Skeletal muscle satellite cell (primary cell): ENCODE measurements at regions not wholly inside any gene's neighbourhood (a gene's known extent, or its start where the extent isn't known, plus 50 kb on each side); places are given as distances from the start of the nearest gene placed in this dataset.

ENCODE experiments used
- H3K27me3 ChIP-seq: 2 replicates; pipeline ENCODE4 v1.7.0; 2013; ENCODE audit warnings: low read length; ENCODE audit not compliant: control insufficient read depth, insufficient read depth
- H3K36me3 ChIP-seq: 2 replicates; pipeline ENCODE4 v1.7.0; 2013; ENCODE audit warnings: mild to moderate bottlenecking, control low read depth, low read length; ENCODE audit not compliant: insufficient read depth
- H3K4me1 ChIP-seq: 2 replicates; pipeline ENCODE4 v1.7.0; 2013; ENCODE audit warnings: low read length; ENCODE audit not compliant: control insufficient read depth, insufficient read depth
- H3K4me2 ChIP-seq: 2 replicates; pipeline ENCODE4 v1.7.0; 2013; ENCODE audit warnings: mild to moderate bottlenecking, low read length
- H3K4me3 ChIP-seq: 2 replicates; pipeline ENCODE4 v1.7.0; 2013; ENCODE audit warnings: low read length
- H3K9ac ChIP-seq: 2 replicates; pipeline ENCODE4 v1.7.0; 2013; ENCODE audit warnings: mild to moderate bottlenecking, low read depth, low read length, moderate library complexity
- H3K9me3 ChIP-seq: replicated peaks from 2 replicates; pipeline ENCODE4 v1.7.0; 2013; ENCODE audit warnings: mild to moderate bottlenecking, control low read depth, low read length

DNA sequence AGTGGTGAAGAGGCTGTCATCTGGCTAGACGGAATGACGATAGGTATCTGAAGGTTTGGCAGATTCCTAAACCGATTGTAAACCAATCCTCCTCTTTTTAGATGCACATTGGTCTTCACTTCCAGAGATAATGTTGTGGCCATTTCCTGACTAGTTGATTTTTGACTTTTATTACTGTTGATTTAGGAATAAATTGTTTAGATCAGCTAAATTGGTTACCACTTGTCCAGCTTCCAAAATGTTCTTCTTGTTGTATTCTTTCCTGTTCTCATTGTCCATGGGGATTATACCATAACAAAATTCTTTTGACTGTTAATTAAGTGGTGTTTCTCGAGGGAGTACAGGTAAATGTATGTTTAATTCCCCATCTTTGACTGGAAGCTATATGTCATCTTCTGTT is 119.7 kb downstream of the MACROH2A1 start:
- no peaks in the 10 kb centered on the region for H3K9me3 ChIP-seq
- no peaks in the 10 kb centered on the region for H3K4me1 ChIP-seq
- no peaks in the 10 kb centered on the region for H3K36me3 ChIP-seq
- no peak overlapping the region for H3K4me3 ChIP-seq
- no peak overlapping the region for H3K9ac ChIP-seq
- H3K4me2 ChIP-seq = no peak overlapping the region
- H3K27me3 ChIP-seq = peaks cover 6% of the 10 kb centered on the region

DNA sequence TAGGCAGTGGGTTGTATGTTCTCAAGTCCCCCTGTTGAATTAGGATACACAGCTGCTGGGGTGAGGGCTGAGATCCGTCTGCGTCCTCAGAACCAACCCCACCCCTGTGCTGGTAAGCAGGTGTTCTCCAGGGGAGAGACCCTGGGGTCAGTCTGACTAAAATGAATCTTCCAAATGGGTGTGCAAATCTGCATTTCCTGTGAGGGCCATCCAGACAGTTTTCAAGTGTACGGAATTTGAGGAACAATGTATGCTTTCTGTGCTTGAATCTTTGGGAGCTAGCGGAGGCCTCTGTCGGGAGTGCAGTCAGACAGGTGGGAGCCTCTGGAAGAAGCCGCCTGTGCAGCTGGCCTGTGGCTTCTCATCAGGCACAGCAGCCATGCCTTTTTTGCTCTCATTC is 122.9 kb downstream of the MACROH2A1 start:
- Histone ChIP-seq H3K4me1 (peaks cover 13% of the 10 kb centered on the region), H3K4me3 (no peak overlapping the region), H3K27me3 (no peaks in the 10 kb centered on the region), H3K9me3 (no peaks in the 10 kb centered on the region), H3K9ac (no peak overlapping the region), H3K4me2 (no peak overlapping the region), H3K36me3 (no peaks in the 10 kb centered on the region)

DNA sequence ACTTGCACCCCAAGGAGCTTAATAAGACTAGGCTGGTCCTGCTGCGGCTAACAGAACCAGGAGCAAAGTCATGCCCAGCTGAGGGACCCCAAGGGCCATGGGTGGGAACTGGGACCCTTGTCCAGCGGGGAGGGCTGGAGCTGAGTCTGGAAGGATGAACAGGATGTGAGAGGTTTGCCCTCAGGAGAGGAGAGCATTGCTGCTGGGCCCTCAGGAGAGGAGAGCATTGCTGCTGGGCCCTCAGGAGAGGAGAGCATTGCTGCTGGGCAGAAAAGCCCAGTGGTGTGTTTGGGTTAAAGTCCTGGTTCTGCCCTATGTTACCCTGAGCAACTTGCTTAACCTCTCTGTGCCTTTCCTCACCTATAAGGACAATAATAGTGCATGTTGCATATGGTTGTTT is 125.8 kb downstream of the MACROH2A1 start:
- H3K4me2 ChIP-seq = no peak overlapping the region
- H3K9me3 ChIP-seq = no peaks in the 10 kb centered on the region
- H3K4me1 ChIP-seq = peaks cover 33% of the 10 kb centered on the region
- no peaks in the 10 kb centered on the region for H3K36me3 ChIP-seq
- H3K9ac ChIP-seq = no peak overlapping the region
- no peak overlapping the region for H3K4me3 ChIP-seq
- H3K27me3 ChIP-seq = no peaks in the 10 kb centered on the region

DNA sequence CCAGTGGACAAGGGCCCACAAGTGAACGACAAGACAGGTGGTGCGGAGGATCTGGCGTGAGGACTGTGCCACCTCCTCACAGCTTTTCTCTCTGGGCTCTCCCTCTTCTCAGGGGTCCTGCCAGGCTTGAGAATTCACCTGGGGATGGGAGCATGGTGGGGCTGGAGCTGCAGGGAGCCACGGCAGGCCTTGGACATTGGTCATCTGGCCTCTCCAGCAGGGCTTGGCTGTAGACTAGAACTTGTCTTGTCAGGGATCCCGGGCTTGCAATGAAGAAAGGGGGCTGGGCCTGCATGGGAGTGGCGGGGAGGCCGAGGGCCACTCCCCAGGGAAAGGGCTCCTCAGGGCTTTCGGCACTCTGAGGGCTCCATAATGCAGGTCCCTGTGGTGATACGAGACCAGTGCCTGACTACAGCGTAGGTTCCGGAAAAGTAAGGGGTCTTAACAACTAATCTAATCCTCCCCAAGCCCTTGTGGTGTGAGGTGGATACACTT is 126.7 kb downstream of the MACROH2A1 start:
- H3K9ac ChIP-seq = no peak overlapping the region
- H3K27me3 ChIP-seq = no peaks in the 10 kb centered on the region
- H3K9me3 ChIP-seq = no peaks in the 10 kb centered on the region
- no peaks in the 10 kb centered on the region for H3K36me3 ChIP-seq
- peaks cover 34% of the 10 kb centered on the region for H3K4me1 ChIP-seq
- no peak overlapping the region for H3K4me2 ChIP-seq
- no peak overlapping the region for H3K4me3 ChIP-seq

DNA sequence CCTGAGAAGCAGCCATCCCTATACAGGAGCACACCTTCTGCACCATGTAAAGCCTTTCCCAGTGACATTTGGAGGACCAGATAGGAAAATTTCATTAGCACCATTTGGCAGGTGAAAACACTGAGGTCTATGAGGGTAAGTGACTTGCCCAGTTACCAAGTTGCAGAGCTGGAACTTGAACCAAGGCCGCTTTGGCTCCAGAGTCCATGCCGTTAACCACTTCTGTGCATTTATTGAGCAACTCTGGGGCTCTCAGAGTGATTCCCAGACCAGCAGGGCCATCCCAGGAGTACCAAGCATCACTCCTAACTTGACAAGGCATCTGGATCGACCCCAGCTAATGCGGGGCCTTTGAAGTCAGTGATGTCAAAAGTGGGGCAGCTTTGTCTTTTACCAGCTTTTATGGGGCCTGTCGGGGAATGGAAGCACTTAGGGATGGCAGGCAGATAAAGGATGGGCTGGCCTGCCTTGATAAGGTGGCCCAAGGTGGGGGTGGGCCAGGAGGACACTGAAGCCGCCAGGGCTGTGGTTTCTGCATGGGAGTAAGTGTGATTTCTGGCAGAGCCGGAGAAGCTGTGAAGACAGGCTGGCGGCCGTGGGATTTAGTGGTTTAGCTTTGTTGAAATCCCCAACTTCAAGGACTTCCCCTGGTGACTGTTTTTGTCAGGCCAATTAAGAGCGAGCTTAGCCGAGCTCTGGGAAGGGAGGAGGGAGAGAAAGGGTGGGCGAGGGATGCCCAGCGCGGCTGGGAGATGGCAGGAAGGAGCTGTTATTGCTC is 127.3 kb downstream of the MACROH2A1 start:
- H3K9ac ChIP-seq = no peak overlapping the region
- peaks cover 40% of the 10 kb centered on the region for H3K4me1 ChIP-seq
- no peak overlapping the region for H3K4me3 ChIP-seq
- H3K27me3 ChIP-seq = no peaks in the 10 kb centered on the region
- no peaks in the 10 kb centered on the region for H3K9me3 ChIP-seq
- no peaks in the 10 kb centered on the region for H3K36me3 ChIP-seq
- no peak overlapping the region for H3K4me2 ChIP-seq

DNA sequence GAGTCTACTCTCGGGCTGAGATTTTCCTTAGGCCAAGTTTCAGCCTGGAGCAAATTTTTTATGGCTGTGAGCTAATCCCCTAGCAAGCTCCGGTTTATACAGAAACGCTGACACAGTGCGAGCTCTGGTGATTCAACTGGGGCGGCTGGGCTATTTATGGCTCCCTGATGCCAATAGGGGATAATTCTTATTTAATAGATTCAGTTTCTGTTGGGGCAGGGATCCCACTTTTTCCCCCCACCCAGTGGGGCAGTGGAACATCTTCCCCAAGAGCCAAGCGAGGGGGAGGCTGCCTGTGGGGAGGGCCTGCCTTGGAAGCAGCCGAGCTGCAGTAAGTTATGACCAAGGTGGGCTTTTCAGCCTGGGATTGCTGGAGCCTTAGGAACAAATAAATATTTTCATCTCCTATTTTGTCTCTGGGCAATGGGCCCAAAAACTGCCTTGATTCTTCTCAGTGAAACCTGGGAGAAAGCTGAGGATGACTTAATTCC is 129.1 kb downstream of the MACROH2A1 start:
- no peaks in the 10 kb centered on the region for H3K9me3 ChIP-seq
- peak overlapping the region; percentile 69 for H3K4me2 ChIP-seq
- H3K36me3 ChIP-seq = no peaks in the 10 kb centered on the region
- H3K4me3 ChIP-seq = no peak overlapping the region
- H3K27me3 ChIP-seq = no peaks in the 10 kb centered on the region
- peak overlapping the region; percentile 86 for H3K9ac ChIP-seq
- peaks cover 40% of the 10 kb centered on the region for H3K4me1 ChIP-seq

DNA sequence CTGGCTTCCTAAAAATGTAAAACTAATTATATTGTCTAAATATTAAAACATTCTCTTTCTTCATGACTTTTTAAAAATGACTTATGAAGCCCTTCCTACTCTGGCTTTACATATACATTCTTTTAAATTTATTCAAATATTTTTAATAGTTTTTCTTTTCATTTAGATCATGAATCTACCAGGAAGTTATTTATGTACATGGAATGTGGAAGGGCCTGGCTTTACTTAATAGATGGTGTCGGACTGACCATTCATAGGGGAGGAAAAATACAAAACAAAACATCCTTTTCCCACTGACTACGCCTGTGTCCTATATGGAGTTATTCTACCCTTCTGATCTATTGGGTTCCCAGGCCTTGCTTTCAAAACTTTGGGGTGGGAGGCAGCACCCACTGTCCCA is 129.8 kb downstream of the MACROH2A1 start:
- H3K9ac ChIP-seq = peak overlapping the region; percentile 86
- no peaks in the 10 kb centered on the region for H3K9me3 ChIP-seq
- H3K4me2 ChIP-seq = peak overlapping the region; percentile 69
- peaks cover 40% of the 10 kb centered on the region for H3K4me1 ChIP-seq
- H3K27me3 ChIP-seq = no peaks in the 10 kb centered on the region
- no peaks in the 10 kb centered on the region for H3K36me3 ChIP-seq
- peak overlapping the region; percentile 18 for H3K4me3 ChIP-seq

DNA sequence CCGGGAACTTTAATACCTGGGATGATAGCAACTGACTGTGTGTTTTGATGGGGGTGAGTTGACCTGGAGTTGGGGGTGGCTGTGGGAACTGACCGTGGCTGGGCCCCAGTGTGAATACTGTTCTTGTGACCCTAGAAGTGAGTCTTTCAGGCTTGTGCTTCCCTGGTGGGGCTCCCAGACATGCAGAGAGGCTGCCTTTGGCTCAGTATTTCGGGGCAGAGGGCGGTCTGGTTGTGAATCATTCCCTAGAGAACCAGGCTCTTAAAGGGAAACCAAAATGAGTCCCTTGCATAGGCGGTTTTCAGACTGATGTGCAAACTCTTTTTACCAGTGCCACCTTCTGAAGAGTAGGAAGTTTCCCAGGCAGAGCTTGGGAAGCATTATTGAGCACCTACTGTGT is 132.1 kb downstream of the MACROH2A1 start:
- Histone ChIP-seq H3K36me3 (no peaks in the 10 kb centered on the region), H3K4me1 (peaks cover 35% of the 10 kb centered on the region), H3K4me2 (no peak overlapping the region), H3K27me3 (no peaks in the 10 kb centered on the region), H3K9me3 (no peaks in the 10 kb centered on the region), H3K4me3 (no peak overlapping the region), H3K9ac (no peak overlapping the region)

DNA sequence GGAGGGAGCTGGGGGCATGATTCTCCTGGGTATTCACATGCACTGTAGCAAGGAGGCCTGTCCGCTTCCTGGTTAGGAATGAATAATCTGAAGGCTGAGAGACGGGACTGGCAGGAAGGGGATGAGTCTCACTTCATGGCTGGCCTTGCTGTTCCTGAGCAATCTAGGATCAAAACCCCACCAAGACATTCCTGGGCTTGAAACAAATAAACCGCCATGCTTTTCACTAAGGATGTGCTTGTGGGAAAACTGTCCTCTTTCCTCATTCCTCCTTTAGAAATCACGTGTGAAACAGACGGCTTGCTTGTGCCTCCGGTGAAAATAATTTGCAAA is 132.8 kb downstream of the MACROH2A1 start:
- no peak overlapping the region for H3K9ac ChIP-seq
- no peaks in the 10 kb centered on the region for H3K27me3 ChIP-seq

DNA sequence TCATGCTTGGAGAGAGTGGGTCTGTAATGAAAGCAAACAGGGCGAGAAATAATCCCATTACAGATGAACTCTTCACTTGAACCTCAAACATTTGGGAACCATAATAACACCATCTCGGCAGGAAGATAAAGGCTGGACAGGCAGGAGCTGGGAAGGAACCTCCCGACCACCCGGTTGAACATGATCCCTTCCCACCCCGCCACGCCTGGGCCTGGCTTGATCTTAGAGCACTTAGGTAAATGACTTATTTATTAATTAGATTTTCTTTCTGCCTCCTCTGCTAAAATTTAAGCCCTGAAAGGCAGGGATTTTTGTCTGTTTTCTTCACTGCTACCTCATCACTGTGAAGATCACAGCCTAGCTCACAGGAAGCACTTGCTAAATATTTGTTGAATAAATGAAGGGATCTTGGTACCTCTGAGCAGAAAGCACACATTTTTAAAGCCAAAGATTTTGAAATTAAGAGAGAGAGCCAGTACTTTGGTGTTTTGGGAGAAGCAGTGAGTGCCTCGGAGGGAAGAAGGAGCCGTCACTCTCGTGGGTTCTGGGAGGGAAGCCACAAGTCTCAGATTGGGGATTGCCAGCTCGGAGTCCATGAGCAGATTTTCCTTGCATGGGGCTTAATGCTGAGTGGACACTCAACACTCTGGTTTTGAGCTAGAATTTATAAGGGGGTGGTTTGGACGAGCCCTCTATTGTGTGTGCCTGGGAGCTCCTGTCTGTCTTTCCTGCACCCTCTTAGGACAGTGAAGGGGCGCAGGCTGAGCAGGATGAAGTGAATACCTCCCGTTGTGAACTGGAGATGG is 133.3 kb downstream of the MACROH2A1 start:
- H3K27me3 ChIP-seq = no peaks in the 10 kb centered on the region
- H3K4me2 ChIP-seq = no peak overlapping the region
- no peaks in the 10 kb centered on the region for H3K9me3 ChIP-seq
- H3K4me1 ChIP-seq = peaks cover 27% of the 10 kb centered on the region
- H3K36me3 ChIP-seq = no peaks in the 10 kb centered on the region
- H3K9ac ChIP-seq = no peak overlapping the region
- no peak overlapping the region for H3K4me3 ChIP-seq

More for the DNA sequence above, 132.8 kb downstream of the MACROH2A1 start:
- Histone ChIP-seq H3K9me3 (no peaks in the 10 kb centered on the region), H3K4me2 (no peak overlapping the region), H3K4me3 (no peak overlapping the region), H3K4me1 (peaks cover 28% of the 10 kb centered on the region), H3K36me3 (no peaks in the 10 kb centered on the region)

DNA sequence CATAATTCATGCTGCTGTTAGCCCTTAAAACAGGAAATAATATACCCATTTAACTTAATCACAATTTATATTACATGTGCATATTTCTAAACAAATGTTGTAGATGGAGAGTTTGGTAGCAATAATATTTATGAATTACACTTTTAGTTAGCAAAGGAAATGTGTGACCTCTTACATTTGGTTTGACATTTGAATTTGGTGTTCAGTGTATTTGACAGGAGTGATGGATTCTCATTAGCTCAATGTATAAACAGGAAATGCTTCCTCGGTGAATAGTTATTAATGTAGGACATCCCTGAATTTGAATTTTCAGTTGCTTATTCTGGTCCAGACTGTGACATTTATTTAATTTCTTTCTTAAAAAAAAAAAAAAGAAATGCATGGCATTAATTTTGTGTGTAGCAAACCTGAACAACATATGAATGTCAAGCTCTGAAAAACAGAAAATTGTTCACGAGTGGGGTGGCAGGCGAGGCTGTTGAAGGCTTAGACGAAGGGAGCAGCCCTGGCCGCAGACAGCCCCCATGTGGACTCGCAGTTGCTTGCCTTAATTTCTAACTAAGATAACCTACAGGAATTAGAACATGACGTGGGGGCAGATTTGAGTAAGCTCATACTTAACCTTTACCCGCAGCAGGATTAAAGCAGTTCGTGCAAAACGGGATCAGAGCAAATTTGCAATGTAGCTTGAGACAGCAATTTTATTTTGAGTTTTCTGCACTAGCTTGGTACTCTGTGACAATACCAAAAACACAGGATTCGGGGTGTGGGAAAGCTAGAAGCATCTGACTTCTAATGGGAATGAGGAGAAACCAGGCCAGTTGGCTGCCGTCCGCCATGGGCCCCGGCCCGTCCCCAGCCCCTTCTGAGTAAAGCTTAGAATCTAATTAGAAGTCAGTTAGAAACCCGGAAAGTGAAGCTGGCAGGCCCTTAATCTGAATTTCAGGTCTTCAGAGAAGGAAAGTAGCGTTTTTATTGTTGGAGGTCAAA is 134.3 kb downstream of the MACROH2A1 start:
- peaks cover 19% of the 10 kb centered on the region for H3K4me1 ChIP-seq
- H3K4me2 ChIP-seq = no peak overlapping the region
- H3K36me3 ChIP-seq = no peaks in the 10 kb centered on the region
- H3K9ac ChIP-seq = no peak overlapping the region
- H3K27me3 ChIP-seq = no peaks in the 10 kb centered on the region
- no peaks in the 10 kb centered on the region for H3K9me3 ChIP-seq
- no peak overlapping the region for H3K4me3 ChIP-seq
